ENCODE measurements at regions not wholly inside any gene's neighbourhood (a gene's known extent, or its start where the extent isn't known, plus 50 kb on each side); places are given as distances from the start of the nearest gene placed in this dataset.

DNA sequence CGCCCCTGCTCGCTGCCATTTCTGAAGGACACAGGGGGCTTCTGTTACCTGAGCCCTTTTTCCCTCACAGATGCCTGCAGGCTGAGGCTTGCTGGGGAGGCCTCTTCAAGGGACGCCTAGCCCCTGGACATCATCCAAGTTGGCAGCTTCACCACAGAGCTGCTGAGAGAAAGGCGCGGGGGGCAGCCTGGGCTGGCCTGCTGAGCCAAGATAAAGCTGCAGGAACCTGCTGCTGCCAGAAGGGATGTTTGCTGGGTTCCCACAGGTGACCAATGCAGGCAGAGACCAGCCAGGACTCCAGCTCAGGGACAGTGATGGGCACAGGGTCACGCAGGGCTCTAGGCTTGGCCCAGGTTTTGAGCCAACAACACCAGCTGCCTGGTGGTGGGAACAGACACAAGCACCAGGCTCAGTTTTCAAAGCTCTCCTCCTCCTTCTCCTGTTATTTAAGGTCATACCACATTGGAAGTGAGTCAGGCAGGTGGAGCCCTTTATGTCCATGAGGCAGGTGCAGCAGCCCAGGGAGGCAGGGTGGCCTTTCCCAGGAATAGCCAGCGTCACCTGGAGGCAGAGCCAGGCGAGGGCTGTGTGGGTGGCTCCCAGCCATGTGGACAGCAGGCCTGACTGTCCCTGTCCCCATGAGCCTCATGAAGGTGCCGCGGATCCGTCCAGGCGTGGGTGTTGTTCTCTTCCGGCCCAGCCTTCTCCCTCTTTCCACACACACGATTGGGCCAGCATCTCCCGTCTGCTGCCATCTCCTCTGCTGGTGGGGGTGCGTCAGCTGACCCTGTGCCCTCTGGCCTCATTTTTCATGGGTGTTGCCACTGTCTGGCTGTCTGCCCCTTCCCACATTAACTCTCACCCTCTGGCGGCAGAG is 515.5 kb upstream of the MYT1L start:
- H3K9me3 Mint-ChIP-seq = peaks cover 8% of the 10 kb centered on the region
- no peaks in the 10 kb centered on the region for H3K4me1 Mint-ChIP-seq
- H3K27me3 Mint-ChIP-seq (ENCODE audit: insufficient read depth) = peaks cover 2% of the 10 kb centered on the region
- no peak overlapping the region for H3K4me3 Mint-ChIP-seq
- H3K36me3 Mint-ChIP-seq (ENCODE audit: low read depth) = no peaks in the 10 kb centered on the region
- H3K4me1 ChIP-seq (ENCODE audit: control insufficient read depth, insufficient read depth, low read length) = no peaks in the 10 kb centered on the region
- H3K9ac ChIP-seq (ENCODE audit: extremely low read depth, low read length, poor library complexity, severe bottlenecking) = no peak overlapping the region
- H3K36me3 ChIP-seq (ENCODE audit: control insufficient read depth, insufficient read depth, low read length) = no peaks in the 10 kb centered on the region
- no peak overlapping the region for H3K4me3 ChIP-seq (ENCODE audit: low read length)
- peaks cover 6% of the 10 kb centered on the region for H3K9me3 ChIP-seq (ENCODE audit: control insufficient read depth, low read length)
- peak overlapping the region; percentile 50 for H3K27ac ChIP-seq (ENCODE audit: low read depth, low read length)
- no peak overlapping the region for H3K27ac Mint-ChIP-seq
- no peaks in the 10 kb centered on the region for H3K27me3 ChIP-seq (ENCODE audit: control insufficient read depth, insufficient read depth, low read length, poor library complexity, severe bottlenecking)
- 90 to 100% methylated on average over 6 to 17 of the region's 17 CpGs for WGBS, 2 experiments (ENCODE audit: insufficient coverage in 1 of 2, insufficient read length in 1 of 2)
- DNase-seq = no peak
- TF ChIP-seq, protein P1, sequence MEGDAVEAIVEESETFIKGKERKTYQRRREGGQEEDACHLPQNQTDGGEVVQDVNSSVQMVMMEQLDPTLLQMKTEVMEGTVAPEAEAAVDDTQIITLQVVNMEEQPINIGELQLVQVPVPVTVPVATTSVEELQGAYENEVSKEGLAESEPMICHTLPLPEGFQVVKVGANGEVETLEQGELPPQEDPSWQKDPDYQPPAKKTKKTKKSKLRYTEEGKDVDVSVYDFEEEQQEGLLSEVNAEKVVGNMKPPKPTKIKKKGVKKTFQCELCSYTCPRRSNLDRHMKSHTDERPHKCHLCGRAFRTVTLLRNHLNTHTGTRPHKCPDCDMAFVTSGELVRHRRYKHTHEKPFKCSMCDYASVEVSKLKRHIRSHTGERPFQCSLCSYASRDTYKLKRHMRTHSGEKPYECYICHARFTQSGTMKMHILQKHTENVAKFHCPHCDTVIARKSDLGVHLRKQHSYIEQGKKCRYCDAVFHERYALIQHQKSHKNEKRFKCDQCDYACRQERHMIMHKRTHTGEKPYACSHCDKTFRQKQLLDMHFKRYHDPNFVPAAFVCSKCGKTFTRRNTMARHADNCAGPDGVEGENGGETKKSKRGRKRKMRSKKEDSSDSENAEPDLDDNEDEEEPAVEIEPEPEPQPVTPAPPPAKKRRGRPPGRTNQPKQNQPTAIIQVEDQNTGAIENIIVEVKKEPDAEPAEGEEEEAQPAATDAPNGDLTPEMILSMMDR (conservative IDR thresholded peaks at IDR 0.05) = no peak

DNA sequence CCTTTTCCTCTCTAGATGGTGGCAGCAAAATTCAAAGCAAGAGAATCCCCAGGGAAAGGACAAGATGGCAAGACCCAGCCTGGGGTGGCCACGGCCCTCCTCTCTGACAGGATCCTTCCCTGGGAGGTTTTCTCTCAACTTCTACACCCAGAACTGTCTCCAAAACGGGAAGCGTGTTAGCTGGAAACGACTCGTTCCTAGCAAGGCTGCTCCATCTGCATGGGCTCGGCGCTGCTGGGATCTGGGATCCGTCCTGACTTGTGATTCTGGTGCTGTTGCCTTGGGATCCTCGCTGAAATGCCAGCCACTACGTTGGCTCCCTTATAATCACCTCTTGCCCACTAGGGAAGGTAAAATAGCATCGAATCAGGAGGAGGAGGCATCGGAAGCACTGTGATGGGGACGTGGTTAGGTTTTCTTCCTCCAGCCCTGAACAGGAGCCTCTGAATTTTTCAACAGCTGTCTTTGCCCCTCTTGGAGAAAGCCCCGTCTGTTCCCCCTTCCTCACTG is 514.8 kb upstream of the MYT1L start:
- peaks cover 2% of the 10 kb centered on the region for H3K27me3 Mint-ChIP-seq (ENCODE audit: insufficient read depth)
- no peak overlapping the region for H3K4me3 Mint-ChIP-seq
- no peaks in the 10 kb centered on the region for H3K36me3 ChIP-seq (ENCODE audit: control insufficient read depth, insufficient read depth, low read length)
- TF ChIP-seq, protein P1 (conservative IDR thresholded peaks at IDR 0.05) = no peak
- no peak overlapping the region for H3K9ac ChIP-seq (ENCODE audit: extremely low read depth, low read length, poor library complexity, severe bottlenecking)
- no peaks in the 10 kb centered on the region for H3K36me3 Mint-ChIP-seq (ENCODE audit: low read depth)
- no peak overlapping the region for H3K27ac ChIP-seq (ENCODE audit: low read depth, low read length)
- WGBS, 2 experiments (ENCODE audit: insufficient coverage in 1 of 2, insufficient read length in 1 of 2) = 84 to 92% methylated on average over 8 to 14 of the region's 14 CpGs
- H3K9me3 ChIP-seq (ENCODE audit: control insufficient read depth, low read length) = peaks cover 6% of the 10 kb centered on the region
- H3K27me3 ChIP-seq (ENCODE audit: control insufficient read depth, insufficient read depth, low read length, poor library complexity, severe bottlenecking) = no peaks in the 10 kb centered on the region
- no peak overlapping the region for H3K27ac Mint-ChIP-seq
- no peak for DNase-seq
- peaks cover 8% of the 10 kb centered on the region for H3K9me3 Mint-ChIP-seq
- H3K4me3 ChIP-seq (ENCODE audit: low read length) = no peak overlapping the region
- no peaks in the 10 kb centered on the region for H3K4me1 Mint-ChIP-seq
- H3K4me1 ChIP-seq (ENCODE audit: control insufficient read depth, insufficient read depth, low read length) = no peaks in the 10 kb centered on the region

DNA sequence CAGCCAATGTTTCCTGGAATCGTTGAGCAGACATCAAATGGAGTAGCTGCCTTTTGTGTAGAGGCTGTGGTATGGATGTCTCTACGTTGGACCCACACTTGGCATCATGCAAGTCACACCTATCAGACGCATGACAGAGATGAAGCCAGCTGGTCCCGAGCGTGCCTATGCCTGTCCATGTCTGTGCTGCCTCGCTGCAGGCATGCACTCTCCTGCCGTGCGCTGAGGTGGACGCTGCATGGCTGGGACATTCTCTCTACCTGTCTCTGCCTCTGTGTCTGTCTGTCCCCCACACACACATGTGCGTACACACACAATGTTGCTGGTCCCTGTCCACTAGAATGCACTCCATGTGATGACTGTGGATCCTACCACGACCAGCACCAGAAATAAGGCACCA is 514.2 kb upstream of the MYT1L start:
- TF ChIP-seq, protein P1 (conservative IDR thresholded peaks at IDR 0.05) = no peak
- Mint-ChIP-seq H3K27me3 (ENCODE audit: insufficient read depth) (peaks cover 2% of the 10 kb centered on the region), H3K27ac (no peak overlapping the region), H3K9me3 (peaks cover 8% of the 10 kb centered on the region), H3K4me1 (no peaks in the 10 kb centered on the region), H3K4me3 (no peak overlapping the region), H3K36me3 (ENCODE audit: low read depth) (no peaks in the 10 kb centered on the region)
- Histone ChIP-seq H3K27me3 (ENCODE audit: control insufficient read depth, insufficient read depth, low read length, poor library complexity, severe bottlenecking) (no peaks in the 10 kb centered on the region), H3K9me3 (ENCODE audit: control insufficient read depth, low read length) (peaks cover 6% of the 10 kb centered on the region), H3K4me1 (ENCODE audit: control insufficient read depth, insufficient read depth, low read length) (no peaks in the 10 kb centered on the region), H3K27ac (ENCODE audit: low read depth, low read length) (no peak overlapping the region), H3K9ac (ENCODE audit: extremely low read depth, low read length, poor library complexity, severe bottlenecking) (no peak overlapping the region), H3K4me3 (ENCODE audit: low read length) (no peak overlapping the region), H3K36me3 (ENCODE audit: control insufficient read depth, insufficient read depth, low read length) (no peaks in the 10 kb centered on the region)
- DNase-seq = no peak
- WGBS, 2 experiments (ENCODE audit: insufficient coverage in 1 of 2, insufficient read length in 1 of 2) = 91 to 92% methylated on average over 8 to 11 of the region's 11 CpGs
